HCT116 (cell line): ENCODE measurements at regions not wholly inside any gene's neighbourhood (a gene's known extent, or its start where the extent isn't known, plus 50 kb on each side); places are given as distances from the start of the nearest gene placed in this dataset.

Experiments used
- ATAC-seq: fragments of 200-7000 bp; cut with Tn5 transposase; 2 replicates; pipeline ENCODE4 v1.9.1; 2020; ENCODE audit warnings: mild to moderate bottlenecking, moderate library complexity
- BruUV-seq: library from RNA; stranded (reverse); fragments of 400-500 nt; replicated peaks from 2 replicates; lab custom pipeline; 2021; lab: Mats Ljungman, UMichigan
- CTCF ChIA-PET: fragments of 300-600 bp; sonication (Branson Sonifier 250); formaldehyde crosslinking; loops from one replicate; lab custom pipeline; 2021; ENCODE audit warnings: antibody characterized with exemption; lab: Charles Lee
- POLR2A ChIA-PET: fragments of 300-600, 350-600 bp; sonication (Branson Sonifier 250); formaldehyde crosslinking; loops from one replicate; lab custom pipeline; 2021; ENCODE audit warnings: antibody characterized with exemption; lab: Charles Lee
- RAD21 ChIA-PET, 2 experiments: fragments of 300-600 bp; sonication (Branson Sonifier 250); formaldehyde crosslinking; loops; one replicate each; lab custom pipeline; 2023; ENCODE audit warnings: low total read pairs in 2 of 2; ENCODE audit not compliant: uncharacterized antibody in 2 of 2, unreplicated experiment in 2 of 2, low non-redundant PET in 1 of 2; lab: Charles Lee
- DNase-seq: peaks from one replicate; pipeline ENCODE4 v3.0.0-alpha.2; 2010; ENCODE audit warnings: low read depth, low spot score
- H2AFZ ChIP-seq: fragments of 200-600 bp; shearing (Covaris generic), sonication (generic); 2 replicates; pipeline ENCODE4 v1.6.1; 2017; ENCODE audit warnings: low read depth, mixed run types, mixed read lengths, antibody characterized with exemption, low read length; ENCODE audit not compliant: poor library complexity, severe bottlenecking
- H3K27ac ChIP-seq: 2 replicates; pipeline ENCODE4 v1.5.1; 2012; ENCODE audit warnings: low read depth, low read length
- H3K27me3 ChIP-seq: fragments of 200-600 bp; sonication (generic); 2 replicates; pipeline ENCODE4 v1.6.1; 2016; ENCODE audit warnings: mixed run types, low read length, mixed read lengths; ENCODE audit not compliant: insufficient read depth
- H3K36me3 ChIP-seq, 2 experiments: fragments of 200-500 bp in 1 of 2; fragments of 200-600 bp in 1 of 2; sonication (Bioruptor generic) in 1 of 2; sonication (generic) in 1 of 2; 2 replicates each; pipeline versions ENCODE4 v1.5.1 to v1.6.1; 2014 to 2016; ENCODE audit warnings: low read length in 2 of 2, inconsistent platforms in 1 of 2, mixed read lengths in 1 of 2, mixed run types in 1 of 2; ENCODE audit not compliant: insufficient read depth in 2 of 2, control insufficient read depth in 1 of 2
- H3K4me1 ChIP-seq, 2 experiments: fragments of 200-600 bp in 1 of 2; sonication (generic) in 1 of 2; 2 replicates each; pipeline versions ENCODE4 v1.5.1 to v1.6.1; 2012 to 2017; ENCODE audit warnings: low read length in 2 of 2, inconsistent platforms in 1 of 2, mild to moderate bottlenecking in 1 of 2, mixed read lengths in 1 of 2, mixed run types in 1 of 2, moderate library complexity in 1 of 2; ENCODE audit not compliant: insufficient read depth in 2 of 2, control insufficient read depth in 1 of 2
- H3K4me2 ChIP-seq: fragments of 200-600 bp; sonication (generic); 2 replicates; pipeline ENCODE4 v1.6.1; 2017; ENCODE audit warnings: mixed run types, low read length, mixed read lengths
- H3K4me3 ChIP-seq, 2 experiments: fragments of 200-600 bp in 1 of 2; sonication (generic) in 1 of 2; replicated peaks in 1 of 2; 2 replicates each; pipeline ENCODE4 v1.5.1; 2011 to 2016; ENCODE audit warnings: low read length in 2 of 2, control low read depth in 1 of 2, low read depth in 1 of 2, mild to moderate bottlenecking in 1 of 2, mixed read lengths in 1 of 2, mixed run types in 1 of 2
- H3K79me2 ChIP-seq: fragments of 200-600 bp; sonication (generic); 2 replicates; pipeline ENCODE4 v1.6.1; 2017; ENCODE audit warnings: mild to moderate bottlenecking, mixed run types, low read length, moderate library complexity, mixed read lengths; ENCODE audit not compliant: insufficient read depth
- H3K9ac ChIP-seq: fragments of 200-600 bp; sonication (generic); 2 replicates; pipeline ENCODE4 v1.6.1; 2016; ENCODE audit warnings: low read length, mixed read lengths
- H3K9me2 ChIP-seq: fragments of 200-600 bp; sonication (generic), shearing (Covaris generic); 2 replicates; pipeline ENCODE4 v1.6.1; 2017; ENCODE audit warnings: mixed run types, mild to moderate bottlenecking, moderate library complexity; ENCODE audit not compliant: insufficient read depth
- H3K9me3 ChIP-seq, 2 experiments: fragments of 200-500 bp in 1 of 2; fragments of 200-600 bp in 1 of 2; sonication (Bioruptor generic) in 1 of 2; sonication (generic) in 1 of 2; 2 replicates each; pipeline ENCODE4 v1.6.1; 2014 to 2017; ENCODE audit warnings: low read length in 2 of 2, mixed read lengths in 2 of 2, inconsistent platforms in 1 of 2, low read depth in 1 of 2, mild to moderate bottlenecking in 1 of 2, mixed run types in 1 of 2, moderate library complexity in 1 of 2; ENCODE audit not compliant: control insufficient read depth in 1 of 2, insufficient read depth in 1 of 2
- H4K20me1 ChIP-seq: fragments of 200-600 bp; sonication (generic), shearing (Covaris generic); 2 replicates; pipeline ENCODE4 v1.6.1; 2017; ENCODE audit warnings: mixed run types, mild to moderate bottlenecking, moderate library complexity; ENCODE audit not compliant: insufficient read depth
- CEBPB ChIP-seq: IDR thresholded peaks from 2 replicates; pipeline ENCODE4 v1.6.1; 2012; ENCODE audit warnings: low read depth
- CTCF ChIP-seq, 3 experiments: fragments of 200-600 bp in 1 of 3; sonication (generic) in 1 of 3; IDR thresholded peaks in 2 of 3; conservative IDR thresholded peaks in 1 of 3; 2 replicates each; pipeline ENCODE4 v1.5.1; 2012 to 2017; ENCODE audit warnings: low read depth in 2 of 3, low read length in 2 of 3, antibody characterized with exemption in 1 of 3, borderline replicate concordance in 1 of 3, control low read depth in 1 of 3, mild to moderate bottlenecking in 1 of 3, mixed read lengths in 1 of 3, mixed run types in 1 of 3, moderate library complexity in 1 of 3; ENCODE audit not compliant: insufficient read depth in 1 of 3
- EGR1 ChIP-seq: IDR thresholded peaks from 2 replicates; pipeline ENCODE4 v1.6.1; 2012; ENCODE audit warnings: low read depth
- FOSL1 ChIP-seq: IDR thresholded peaks from 2 replicates; pipeline ENCODE4 v1.6.1; 2012; ENCODE audit warnings: low read depth
- JUND ChIP-seq: IDR thresholded peaks from 2 replicates; pipeline ENCODE4 v1.6.1; 2012
- POLR2A ChIP-seq: IDR thresholded peaks from 2 replicates; pipeline ENCODE4 v1.7.0; 2011; ENCODE audit warnings: borderline replicate concordance; ENCODE audit not compliant: insufficient read depth, insufficient read length; ENCODE audit errors: extremely low read depth
- POLR2AphosphoS5 ChIP-seq: IDR thresholded peaks from 2 replicates; pipeline ENCODE4 v1.6.1; 2011; ENCODE audit warnings: mild to moderate bottlenecking, low read depth, low read length, moderate library complexity
- RAD21 ChIP-seq: IDR thresholded peaks from 2 replicates; pipeline ENCODE4 v1.6.1; 2012; ENCODE audit warnings: low read depth, mild to moderate bottlenecking
- SP1 ChIP-seq: IDR thresholded peaks from 2 replicates; pipeline ENCODE4 v1.6.1; 2012; ENCODE audit warnings: low read depth
- SRF ChIP-seq: IDR thresholded peaks from 2 replicates; pipeline ENCODE4 v1.6.1; 2012; ENCODE audit warnings: low read depth
- ZBTB33 ChIP-seq: IDR thresholded peaks from 2 replicates; pipeline ENCODE4 v1.6.1; 2011; ENCODE audit warnings: mild to moderate bottlenecking, low read length, moderate library complexity; ENCODE audit not compliant: insufficient replicate concordance; ENCODE audit errors: extremely low read depth
- ZFX ChIP-seq: fragments of 450-650 bp; IDR thresholded peaks from 2 replicates; pipeline ENCODE4 v1.6.1; 2017
- ZNF274 ChIP-seq: fragments of 200-500 bp; sonication (Bioruptor generic); IDR thresholded peaks from 2 replicates; pipeline ENCODE4 v1.6.1; 2014; ENCODE audit warnings: mild to moderate bottlenecking, low read depth, low read length, inconsistent platforms
- intact Hi-C: fragments of 100-400 bp; cut with micrococcal nuclease; formaldehyde crosslinking; loops from 2 replicates; pipeline ENCODE4 v1.10.0; 2022
- TF ChIP-seq, protein P1 (sequence below): IDR thresholded peaks from 2 replicates; pipeline ENCODE4 v1.6.1; 2012
- TF ChIP-seq, protein P2 (sequence below): IDR thresholded peaks from 2 replicates; pipeline ENCODE4 v1.6.1; 2012; ENCODE audit warnings: low read depth

DNA sequence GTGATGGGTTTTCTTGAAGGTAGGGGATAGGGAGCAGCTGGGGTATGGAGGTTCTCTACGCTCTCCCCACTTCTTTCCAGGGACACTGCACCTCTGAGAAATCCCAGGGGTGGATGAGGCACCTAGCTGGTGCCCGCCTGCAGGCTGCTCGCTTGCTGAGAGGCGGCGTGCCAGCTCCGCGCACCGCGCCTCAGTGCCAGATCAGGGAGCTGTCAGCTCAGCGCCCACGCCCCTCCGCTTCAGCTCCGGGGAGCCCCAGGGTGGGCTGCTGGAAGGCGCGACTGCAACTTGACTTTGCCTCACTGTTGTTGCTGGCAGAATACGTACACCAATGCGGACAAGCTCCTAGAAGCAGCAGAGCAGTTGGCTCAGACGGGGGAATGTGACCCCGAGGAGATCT, 345.7 kb upstream of the UMPS start:
- Histone ChIP-seq H2AFZ (no peak overlapping the region), H3K4me2 (no peak overlapping the region), H3K79me2 (no peaks in the 10 kb centered on the region), H3K36me3 (no peaks in the 10 kb centered on the region), H4K20me1 (peaks cover 3% of the 10 kb centered on the region; the same call in 1 of the 2 replicates), H3K4me1 (no peaks in the 10 kb centered on the region), H3K4me3 (no peak overlapping the region), H3K27ac (no peak overlapping the region), H3K27me3 (peaks cover 96% of the 10 kb centered on the region), H3K9me3 (no peaks in the 10 kb centered on the region), H3K9me2 (no peaks in the 10 kb centered on the region), H3K9ac (no peak overlapping the region)
- ATAC-seq (no peak), DNase-seq (no peak)
- CTCF ChIA-PET = no interaction called here
- POLR2A ChIA-PET = no interaction called here
- RAD21 ChIA-PET = no interaction called here
- intact Hi-C loops = no loop called here
- BruUV-seq = no TSS peak
- no peak for TF ChIP-seq POLR2AphosphoS5
- TF ChIP-seq, protein P1, sequence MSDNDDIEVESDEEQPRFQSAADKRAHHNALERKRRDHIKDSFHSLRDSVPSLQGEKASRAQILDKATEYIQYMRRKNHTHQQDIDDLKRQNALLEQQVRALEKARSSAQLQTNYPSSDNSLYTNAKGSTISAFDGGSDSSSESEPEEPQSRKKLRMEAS = no peak
- TF ChIP-seq EGR1 = no peak
- TF ChIP-seq ZBTB33 = no peak
- TF ChIP-seq RAD21 = no peak
- TF ChIP-seq POLR2A = no peak
- TF ChIP-seq ZNF274 = no peak
- TF ChIP-seq, protein P2, sequence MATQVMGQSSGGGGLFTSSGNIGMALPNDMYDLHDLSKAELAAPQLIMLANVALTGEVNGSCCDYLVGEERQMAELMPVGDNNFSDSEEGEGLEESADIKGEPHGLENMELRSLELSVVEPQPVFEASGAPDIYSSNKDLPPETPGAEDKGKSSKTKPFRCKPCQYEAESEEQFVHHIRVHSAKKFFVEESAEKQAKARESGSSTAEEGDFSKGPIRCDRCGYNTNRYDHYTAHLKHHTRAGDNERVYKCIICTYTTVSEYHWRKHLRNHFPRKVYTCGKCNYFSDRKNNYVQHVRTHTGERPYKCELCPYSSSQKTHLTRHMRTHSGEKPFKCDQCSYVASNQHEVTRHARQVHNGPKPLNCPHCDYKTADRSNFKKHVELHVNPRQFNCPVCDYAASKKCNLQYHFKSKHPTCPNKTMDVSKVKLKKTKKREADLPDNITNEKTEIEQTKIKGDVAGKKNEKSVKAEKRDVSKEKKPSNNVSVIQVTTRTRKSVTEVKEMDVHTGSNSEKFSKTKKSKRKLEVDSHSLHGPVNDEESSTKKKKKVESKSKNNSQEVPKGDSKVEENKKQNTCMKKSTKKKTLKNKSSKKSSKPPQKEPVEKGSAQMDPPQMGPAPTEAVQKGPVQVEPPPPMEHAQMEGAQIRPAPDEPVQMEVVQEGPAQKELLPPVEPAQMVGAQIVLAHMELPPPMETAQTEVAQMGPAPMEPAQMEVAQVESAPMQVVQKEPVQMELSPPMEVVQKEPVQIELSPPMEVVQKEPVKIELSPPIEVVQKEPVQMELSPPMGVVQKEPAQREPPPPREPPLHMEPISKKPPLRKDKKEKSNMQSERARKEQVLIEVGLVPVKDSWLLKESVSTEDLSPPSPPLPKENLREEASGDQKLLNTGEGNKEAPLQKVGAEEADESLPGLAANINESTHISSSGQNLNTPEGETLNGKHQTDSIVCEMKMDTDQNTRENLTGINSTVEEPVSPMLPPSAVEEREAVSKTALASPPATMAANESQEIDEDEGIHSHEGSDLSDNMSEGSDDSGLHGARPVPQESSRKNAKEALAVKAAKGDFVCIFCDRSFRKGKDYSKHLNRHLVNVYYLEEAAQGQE = no peak
- no peak for TF ChIP-seq ZFX
- TF ChIP-seq CEBPB = no peak
- TF ChIP-seq FOSL1 = no peak
- TF ChIP-seq SRF = no peak
- TF ChIP-seq CTCF (IDR thresholded peaks at IDR 0.05 in 2 of 3, conservative IDR thresholded peaks at IDR 0.05 in 1 of 3; ENCODE audit: borderline replicate concordance in 1 of 3, insufficient read depth in 1 of 3, low read depth in 2 of 3, low read length in 2 of 3) = no peak
- no peak for TF ChIP-seq JUND
- no peak for TF ChIP-seq SP1
